Activated CD8-positive, alpha-beta memory T cell treated with anti-CD3 and anti-CD28 coated beads for 48 hours (primary cell): ENCODE measurements at regions not wholly inside any gene's neighbourhood (a gene's known extent, or its start where the extent isn't known, plus 50 kb on each side); places are given as distances from the start of the nearest gene placed in this dataset.

Experiments
- DNase-seq, 3 experiments: peaks; one replicate each; pipeline ENCODE4 v3.0.0-alpha.2; 2020; ENCODE audit warnings: low read depth in 2 of 3, low spot score in 2 of 3

DNA sequence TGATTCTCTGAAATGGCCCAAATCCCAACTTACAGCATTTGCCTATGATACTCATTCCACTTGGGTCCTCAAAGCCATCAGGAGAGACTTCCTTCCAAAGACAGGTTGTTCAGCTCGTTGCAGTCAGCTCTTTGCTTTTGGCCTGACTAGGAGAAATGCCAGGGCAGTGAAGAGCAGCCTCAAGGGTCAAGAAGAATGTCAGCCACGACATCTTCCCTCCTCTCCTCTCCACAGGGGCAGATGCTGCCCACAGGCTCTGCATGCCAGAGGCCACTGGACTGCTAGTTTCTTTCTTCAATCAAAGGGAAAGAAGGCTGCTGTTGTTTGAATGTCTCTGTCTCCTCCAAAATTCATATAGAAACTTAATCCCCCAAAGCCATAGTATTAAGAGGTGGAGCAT lies 201.7 kb upstream of the PFN2 start:
- no peak for DNase-seq

DNA sequence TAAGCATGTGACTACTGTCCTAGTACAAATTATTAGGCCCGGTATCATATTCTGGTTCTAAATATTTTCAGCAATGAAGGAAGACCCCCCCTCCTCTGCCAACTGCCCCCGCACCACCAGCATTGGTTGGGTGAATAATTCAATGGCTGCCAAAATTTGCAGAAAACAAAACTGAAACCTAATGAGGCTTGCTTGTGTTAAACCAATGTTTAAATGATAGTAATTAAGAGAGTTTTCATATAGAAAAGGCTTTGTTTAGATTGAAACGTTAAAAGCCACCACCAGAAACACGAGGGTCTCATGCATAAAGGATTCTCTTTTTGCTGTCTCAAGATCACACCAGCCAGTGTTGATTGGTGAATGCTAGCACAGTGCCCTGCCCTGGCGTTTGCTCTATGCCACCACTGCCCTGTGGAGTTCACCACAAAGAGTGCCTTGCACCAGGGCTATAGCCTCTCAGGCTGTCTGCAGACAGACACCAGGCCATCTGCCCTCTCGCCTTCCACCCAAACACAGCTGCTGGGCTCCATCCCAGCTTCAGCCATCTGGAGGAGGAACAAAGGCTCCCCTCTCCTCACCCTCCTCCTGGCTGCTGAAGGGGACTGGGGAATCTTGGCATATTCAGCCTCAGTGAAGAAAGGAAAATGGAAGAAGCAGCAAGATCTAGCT lies 200.3 kb upstream of the PFN2 start:
- DNase-seq, result no peak

DNA sequence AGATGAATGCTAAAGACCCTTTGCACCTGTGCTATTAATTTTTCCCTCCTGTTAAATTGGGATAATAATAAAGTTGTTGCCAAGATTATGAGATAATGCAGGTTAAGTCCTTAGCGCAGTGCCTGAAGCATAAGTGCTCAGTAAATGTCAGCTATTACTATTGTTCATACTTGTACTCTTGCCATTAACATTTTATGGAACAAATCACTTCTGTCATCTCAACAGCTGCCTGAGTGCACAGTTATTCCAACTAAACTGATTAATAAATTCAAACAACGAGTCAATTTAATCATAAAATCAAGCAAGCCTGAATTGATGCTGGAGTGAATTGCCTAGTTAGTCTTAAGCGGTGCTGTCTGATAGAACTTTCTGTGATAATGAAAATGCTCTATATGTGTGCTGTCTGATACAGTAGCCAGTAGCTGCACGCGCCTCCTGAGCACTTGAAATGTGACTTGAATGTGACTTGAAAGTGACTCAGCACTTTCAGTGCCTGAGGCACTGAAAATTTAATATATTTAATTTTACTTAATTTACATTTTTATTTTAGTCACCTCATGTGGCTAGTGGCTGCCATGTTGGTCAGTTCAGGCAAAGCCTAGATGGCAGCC lies 198.7 kb upstream of the PFN2 start:
- no peak for DNase-seq

DNA sequence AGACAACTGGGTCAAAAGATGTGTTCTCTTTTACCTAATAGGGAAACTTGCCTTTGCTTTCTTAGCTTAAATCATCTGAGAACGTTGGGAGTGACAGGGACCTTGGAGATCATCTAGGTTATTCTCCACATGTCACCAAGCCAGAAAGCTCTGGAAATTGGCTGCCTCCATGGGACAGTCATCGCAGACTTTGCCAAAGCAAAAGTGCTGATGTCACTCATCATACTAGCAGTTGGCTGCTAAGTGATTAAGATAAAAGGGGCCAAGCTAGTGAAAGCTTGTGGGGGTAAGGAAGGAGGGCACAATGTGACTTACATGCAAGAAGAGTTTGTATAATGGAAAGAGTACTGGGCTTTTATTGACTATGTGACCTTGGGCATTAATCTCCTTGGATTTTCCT lies 198.0 kb upstream of the PFN2 start:
- no peak for DNase-seq

DNA sequence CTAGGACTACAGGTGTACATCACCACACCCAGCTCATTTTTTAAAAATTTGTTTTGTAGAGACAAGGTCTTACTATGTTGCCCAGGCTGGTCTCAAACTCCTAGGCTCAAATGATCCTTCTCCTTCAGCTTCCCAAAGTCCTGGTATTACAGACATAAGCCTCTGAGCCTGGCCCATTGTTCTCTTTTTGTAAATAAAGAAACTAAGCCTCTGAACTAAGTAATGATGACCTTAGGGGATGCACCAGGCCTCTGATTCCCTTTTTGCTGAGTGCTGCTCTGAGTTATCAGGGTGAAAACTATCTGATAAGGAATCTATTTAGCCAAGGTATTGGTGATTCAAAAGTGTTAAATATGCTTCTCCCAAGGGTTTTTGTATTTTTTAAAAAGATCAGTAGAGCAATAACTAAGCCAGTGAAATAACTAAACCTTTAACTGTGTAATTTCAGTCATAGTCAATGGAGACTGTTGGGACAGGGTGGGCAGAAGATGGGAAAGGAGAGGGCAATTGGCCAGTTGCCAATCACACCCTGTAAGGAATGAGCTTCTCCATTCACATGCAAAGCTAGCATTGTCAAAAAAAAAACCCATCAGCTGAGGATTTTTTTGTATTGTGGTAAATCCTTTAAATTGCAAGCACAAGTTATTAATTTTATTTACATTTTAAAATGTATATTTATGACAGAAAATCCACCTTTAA lies 194.8 kb upstream of the PFN2 start:
- DNase-seq, result no peak

DNA sequence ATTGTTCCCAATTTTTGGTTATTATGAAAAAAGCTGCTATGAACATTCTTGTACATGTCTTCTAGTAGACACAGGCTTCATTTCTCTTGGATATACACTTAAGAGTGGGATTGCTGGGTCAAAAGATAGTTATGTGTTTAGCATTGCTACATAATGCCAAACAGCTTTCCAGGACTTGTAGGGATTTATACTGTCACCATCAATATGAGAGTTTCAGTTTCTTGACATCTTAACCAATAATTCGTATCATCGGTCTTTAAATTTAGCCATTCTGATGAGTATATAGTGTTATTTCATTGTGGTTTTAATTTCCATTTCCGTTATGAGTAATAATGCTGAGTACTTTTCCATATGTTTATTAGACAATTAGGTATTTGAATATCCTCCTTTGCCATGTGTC lies 190.3 kb upstream of the PFN2 start:
- DNase-seq, result no peak

DNA sequence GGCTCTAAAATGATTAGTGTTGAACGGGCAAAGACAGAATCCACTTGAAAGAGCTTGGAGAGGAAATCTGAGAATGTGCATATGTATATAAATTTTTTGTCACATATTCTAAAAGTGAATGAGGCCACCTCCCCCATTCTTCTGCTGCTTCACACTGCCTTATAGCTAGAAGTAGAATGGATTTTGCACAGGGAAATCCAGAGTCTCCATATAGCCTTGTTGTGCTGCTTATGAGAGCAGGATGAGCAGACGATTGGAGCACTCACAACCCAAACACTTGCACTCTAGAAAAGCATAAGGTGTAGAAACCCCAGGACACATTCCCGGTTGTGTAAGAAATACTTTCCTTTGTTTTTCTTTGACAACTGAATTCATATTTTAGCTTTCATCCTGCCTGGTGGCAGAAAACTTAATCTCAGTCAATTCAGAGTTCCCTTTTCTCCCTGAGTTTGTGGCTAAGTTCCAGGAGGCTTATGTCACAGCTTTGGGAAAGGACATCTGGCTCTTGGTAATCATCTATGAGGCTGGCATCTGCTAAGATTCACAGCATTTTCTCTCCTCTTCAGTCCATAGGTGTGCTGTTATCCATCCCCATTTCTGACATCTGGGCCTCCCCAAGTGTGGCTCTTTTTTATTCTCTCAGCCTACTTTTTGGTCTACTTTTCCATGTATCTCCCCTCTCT lies 188.4 kb upstream of the PFN2 start:
- DNase-seq, result no peak

DNA sequence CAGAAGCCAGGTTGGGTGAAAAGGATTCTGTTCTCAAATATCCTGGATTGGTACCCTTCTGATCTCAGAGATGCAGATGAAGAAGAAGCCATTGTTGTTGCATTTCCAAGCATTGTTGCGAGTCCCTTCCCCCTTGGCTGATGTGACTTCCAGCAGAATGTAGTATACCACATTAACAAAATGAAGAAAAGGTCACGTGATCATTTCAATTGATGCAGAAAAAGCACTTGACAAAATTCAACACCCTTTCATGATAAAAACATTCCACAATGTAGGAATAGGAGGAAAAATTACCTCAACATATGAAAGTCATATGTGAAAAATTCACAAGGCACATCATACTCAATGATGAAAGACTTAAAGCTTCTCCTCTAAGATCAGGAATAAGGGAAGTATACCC lies 181.9 kb upstream of the PFN2 start:
- DNase-seq, result no peak

DNA sequence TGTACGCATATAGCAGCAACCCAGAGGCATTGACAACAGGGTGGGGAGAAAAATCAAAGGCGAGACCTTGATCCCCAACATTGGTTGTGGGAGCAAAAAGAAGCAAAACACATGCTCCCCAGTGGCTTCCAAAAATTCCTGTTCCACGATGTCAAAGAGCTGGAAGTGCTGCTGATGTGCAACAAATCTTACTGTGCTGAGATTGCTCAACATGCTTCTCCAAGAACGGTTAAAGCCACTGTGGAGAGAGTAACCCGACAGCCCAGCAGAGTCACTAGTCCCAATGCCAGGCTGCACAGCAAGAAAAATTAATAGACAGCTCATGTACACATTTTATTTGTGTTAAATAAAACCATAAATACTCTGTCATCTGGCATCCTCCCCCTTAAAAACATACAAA lies 179.9 kb upstream of the PFN2 start:
- no peak for DNase-seq

DNA sequence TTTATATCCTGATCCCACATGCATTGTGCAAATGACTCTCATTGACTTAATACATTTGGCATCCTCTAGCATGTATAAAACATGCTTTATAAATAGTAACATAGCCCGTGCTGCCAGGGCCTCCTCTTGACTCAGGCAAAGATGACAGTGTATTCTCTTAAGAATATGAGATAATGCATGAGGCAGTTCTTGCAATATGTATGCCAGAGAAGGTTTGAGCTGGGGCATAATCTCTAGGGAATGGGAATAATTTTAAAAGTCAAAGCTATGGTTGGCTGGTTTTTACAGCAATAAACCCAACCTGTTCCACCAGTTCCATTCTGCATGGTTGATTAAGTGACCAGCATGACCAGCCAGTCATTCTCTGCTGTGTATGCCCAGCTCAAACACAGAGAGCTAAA lies 179.0 kb upstream of the PFN2 start:
- DNase-seq, result no peak

DNA sequence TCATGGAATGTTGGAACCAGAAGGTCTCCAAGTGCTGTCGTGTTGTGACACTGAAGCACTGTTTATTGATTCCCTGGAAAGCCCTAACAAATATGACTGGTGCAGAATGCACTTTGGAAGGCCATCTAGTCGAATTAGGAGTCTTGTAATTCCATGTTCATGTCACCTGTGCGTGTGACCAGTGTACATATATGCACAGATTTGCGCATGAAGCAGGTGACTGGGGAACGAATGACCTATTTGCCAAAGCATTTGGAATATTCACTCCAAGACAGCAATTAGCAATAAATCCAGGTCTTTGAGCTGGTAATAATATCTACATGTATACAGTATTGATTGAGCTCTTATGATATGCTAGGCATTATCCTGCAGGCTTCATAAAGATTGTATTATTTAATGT lies 177.5 kb upstream of the PFN2 start:
- DNase-seq, result no peak

DNA sequence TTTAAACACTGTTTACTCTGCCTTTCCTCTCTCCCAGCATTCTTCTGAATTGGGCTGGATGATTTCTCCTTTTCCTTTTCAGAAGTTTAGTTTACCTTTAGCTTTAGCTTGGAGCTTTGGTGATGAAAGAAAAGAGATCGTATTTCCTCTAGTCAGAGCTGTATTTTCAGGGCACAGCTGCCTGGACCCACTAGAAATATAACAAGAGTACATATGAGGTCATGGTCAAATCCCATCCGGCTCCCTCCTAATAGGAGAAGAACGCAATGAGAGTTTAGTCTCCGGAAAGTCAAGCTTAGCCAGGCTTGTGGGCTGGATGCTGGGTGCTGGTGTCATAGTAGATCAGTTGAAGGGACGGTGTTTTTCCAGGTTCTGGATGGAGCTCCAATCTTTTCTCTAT lies 177.1 kb upstream of the PFN2 start:
- no peak for DNase-seq

DNA sequence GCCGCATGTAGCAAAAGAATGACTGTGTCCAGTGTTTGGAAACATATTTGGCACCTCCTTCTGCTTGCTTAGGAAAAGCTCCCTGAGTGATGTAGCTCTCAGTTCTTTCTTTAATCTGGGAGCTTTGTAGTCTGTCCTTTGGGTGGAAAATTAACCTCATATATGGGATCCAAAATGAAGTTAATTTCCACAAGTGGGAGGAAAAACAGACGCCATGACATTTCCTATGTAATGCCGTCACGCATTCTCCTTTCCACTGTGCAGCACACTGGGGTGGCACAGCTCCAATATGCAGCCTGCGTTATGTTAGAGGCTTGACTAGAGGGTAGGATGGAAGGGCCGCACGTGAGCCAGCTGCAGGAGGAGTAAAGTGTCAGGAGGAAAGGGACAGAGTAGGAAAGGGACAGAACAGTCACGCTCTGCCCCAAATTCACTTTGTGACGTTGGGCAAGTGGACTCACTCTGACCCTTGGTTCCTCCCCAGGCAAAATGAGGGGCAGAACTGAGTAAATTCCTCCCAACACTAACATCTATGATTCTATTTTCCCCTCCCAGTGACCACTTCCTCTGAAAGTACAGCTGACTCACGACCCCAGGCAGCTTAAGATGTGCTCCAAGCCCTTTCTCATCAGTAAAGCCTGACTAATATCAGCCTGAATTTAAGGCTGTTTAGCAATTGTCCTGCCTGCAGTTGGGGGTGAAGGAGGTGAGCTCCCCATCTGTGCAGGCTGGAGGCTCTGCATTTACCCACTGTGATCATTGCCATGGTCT lies 176.5 kb upstream of the PFN2 start:
- DNase-seq, result no peak

DNA sequence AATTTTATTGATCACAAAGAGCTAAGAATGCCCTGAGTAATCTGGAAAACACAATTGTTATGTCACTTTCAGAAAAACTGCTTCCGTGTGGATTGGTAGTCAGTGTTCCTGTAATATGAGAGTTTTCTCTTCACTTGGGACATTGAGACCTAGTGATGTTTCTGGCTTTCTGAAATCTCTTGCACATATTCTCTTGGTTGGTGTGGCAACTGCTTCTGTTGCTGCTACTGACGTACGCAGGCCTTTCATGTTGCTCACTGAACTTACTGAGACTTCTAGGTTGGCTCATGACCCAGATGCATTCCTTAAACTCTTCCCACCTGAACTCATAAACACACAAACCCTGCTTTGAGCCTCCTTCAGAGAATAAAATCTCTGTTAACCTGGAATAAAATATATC lies 175.0 kb upstream of the PFN2 start:
- DNase-seq, result no peak

DNA sequence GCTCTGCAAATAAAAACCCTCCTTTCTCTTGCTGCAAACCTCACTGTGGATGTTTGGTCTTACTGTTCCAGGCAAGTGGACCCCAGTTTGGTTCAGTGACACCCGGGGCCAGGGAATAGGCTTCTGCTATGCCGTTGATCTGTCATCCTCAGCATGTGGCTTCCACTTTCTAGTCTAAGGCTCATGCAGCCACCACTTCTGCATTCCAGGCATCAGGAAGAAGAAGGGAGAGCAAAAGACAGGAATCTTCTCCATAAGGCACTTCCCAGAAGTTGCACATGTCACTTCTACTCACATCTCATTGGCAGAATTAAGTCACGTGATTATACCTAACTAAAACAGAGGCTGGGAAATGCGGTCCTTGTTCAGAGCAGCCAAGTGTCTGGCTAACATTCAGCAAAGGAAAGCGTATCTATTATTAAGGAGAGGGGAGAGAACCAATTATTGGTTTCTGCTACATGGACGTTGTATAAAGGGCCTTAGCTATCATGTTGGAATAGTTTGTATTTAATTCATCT lies 173.6 kb upstream of the PFN2 start:
- no peak for DNase-seq

DNA sequence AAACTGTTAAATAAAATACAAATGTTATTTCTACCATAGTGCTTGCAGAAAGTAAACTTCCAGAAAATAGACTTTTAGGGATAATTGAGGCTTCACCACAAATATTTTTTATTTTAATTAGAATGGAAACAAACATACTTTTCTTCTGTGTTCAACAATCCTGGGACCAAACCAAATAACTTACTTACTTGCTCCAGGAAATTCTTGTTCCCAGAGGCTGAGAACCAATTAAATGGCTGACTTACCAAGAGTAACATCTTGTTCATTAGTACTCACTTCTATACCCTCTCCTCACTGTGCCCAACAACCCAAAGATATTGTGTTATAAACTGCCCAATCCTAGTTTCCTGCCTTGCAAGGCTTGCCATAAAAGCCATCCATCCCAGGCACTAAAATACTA lies 172.2 kb upstream of the PFN2 start:
- no peak for DNase-seq

DNA sequence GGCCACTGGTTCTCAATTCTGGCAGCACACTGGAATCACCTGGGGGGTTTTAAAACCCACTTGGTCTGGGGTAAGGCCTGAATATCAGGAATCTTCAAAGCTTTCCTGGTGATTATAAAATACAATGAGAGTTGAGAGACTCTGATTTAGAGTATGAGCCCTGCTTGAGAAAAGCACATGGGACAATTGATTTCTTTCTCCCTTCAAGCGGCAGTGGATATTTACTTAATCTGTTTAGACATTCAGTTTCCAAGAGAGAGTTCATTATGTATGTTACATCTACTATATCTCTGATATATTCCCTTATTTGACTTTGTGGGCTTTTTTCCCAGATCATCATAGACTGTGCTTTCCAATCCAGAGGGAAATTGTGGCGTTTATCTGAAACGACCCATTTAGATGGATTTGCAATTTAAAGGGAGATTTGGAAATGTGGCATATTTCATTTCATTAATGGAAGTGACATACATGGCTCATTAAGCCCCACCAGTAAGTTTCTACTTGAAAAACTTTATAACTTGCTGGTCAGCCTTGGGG lies 171.2 kb upstream of the PFN2 start:
- no peak for DNase-seq

DNA sequence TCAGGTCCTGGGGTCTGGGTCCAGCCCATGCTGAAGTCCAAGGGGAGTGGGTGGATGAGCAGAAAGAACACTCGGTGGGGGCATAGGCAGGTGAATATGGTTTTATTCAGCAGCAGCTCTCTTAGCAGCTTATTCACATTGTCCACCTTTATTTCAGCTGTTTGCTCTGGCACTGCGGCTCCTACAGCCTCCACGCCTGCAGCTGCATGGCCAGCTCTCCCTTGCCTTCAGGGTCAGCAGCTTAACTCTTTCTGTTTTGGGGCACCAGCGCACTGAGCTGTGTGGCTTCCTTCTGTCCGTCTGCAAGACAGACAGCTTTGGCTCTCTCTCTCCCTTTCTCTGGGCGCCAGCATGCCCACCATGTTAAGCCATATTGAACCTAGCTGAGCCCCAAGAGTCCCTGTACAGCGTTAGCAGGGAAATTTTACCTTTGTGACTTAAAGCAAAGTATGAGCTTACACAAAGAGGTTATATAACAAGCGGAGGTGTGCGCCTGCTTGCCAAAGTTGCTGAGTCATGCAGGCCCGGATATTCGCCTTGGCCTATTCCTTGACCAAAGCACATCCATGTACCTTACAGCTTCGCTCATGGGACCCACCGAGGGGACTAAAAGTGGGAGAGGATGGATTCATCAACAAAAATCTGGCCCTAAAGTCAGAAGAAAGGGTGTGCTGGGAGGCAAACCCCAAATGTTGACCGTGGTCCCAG lies 170.1 kb upstream of the PFN2 start:
- DNase-seq, result no peak

DNA sequence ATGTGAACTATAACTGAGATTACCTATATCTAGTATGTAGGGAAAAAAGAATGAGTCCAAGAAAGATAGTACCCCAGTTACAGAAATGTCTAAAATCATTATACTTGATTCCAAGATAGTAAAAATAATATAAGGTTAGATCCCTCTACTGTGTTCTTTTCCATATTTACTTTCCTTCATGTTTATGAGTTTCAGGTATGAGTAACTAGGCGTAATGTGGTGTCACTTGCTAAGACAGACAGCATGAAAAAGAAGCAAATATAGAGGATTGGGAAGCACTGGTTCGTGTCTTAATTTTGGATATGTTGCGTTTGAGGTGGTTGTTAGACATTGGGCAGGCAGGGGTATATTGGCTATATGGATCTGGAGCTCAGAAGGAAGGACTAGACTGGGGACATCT lies 168.1 kb upstream of the PFN2 start:
- no peak for DNase-seq

DNA sequence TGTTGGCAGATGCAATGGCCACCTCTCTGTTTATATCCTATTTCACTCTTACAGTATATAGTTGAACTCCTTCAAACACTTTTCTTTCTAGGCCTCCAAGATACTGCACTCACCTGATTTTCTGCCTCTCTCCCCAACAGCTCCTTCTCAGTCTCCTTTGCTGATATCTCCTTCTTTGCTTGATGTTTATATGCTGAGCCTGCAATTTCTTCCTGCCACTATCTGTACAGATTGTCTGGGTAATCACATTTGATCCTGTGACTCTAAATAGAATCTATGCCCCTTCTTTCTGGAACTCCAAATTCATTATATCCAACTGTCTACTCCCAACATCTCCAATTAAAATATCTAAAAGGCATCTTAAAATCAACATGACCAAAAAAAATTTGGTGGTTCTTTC lies 165.5 kb upstream of the PFN2 start:
- DNase-seq, result no peak
